HG02642 (cell line): ENCODE measurements at regions not wholly inside any gene's neighbourhood (a gene's known extent, or its start where the extent isn't known, plus 50 kb on each side); places are given as distances from the start of the nearest gene placed in this dataset.

Source experiments
- ATAC-seq: cut with Tn5 transposase; IDR thresholded peaks from one replicate; pipeline ENCODE4 v1.9.1; 2021; ENCODE audit warnings: mild to moderate bottlenecking; ENCODE audit not compliant: unreplicated experiment, poor library complexity

DNA sequence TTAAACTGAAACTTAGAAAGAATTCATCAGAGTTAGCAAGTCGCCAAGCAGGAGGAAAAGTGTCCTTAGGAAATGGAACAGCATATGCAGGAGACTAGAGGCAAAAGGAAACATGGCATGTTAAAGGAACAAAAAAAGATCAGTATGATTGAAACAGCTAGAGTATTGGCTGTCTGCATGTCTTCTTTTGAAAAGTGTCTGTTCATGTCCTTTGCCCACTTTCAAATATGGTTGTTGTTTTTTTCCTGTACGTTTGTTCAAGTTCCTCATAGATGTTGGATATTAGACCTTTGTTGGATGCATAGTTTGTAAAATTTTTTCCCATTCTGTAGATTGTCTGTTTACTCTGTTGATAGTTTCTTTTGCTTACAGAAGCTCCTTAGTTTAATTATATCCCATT, 161.6 kb downstream of the NR4A2 start:
- ATAC-seq = no peak

DNA sequence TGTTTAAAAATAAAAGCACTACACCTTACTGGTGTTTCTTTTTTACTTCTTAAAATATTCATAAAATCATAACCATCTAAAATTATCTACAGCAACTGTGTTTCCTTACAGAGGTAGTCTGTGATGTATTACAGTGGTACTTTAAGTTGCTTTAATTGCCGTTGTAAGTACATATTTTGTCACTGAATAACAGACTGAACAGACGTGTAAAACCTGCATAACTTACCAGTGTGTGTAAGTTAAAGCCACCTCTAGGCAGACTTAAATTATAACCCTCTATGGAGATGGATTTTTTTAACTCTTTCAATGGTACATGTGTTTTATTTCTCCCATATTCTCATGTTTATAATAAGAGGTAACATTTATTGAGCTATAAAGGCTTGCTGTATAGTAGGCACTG, 166.8 kb downstream of the NR4A2 start:
- ATAC-seq = no peak

DNA sequence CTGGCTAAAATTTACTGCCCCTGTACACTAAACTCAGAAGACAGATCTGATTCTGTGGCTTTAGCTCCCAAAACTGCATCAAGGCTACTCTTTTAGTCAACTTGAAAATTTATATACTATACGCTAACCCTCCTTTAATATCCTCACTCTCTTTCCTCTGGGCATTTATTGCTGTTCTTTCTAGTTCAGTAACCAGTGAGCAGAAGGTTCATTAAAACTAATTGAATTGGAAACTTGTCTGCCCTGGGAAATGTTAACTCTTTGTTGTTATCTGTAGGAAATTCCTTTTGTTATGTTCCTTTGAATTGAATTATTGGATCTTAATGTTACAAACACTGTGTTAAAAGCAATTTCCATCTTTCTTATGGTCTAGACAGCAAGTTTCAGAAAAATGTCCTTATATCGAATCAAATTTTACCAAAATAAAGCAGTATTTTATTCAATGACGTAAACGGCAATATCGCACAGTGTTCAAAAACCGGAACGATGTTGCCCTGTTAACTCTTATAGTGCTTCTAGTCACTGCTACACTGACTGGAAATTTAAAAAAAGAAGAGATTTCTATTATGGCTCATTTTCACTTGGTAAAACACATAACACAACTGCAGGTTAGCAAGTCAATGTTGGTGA, 168.3 kb downstream of the NR4A2 start:
- no peak for ATAC-seq

DNA sequence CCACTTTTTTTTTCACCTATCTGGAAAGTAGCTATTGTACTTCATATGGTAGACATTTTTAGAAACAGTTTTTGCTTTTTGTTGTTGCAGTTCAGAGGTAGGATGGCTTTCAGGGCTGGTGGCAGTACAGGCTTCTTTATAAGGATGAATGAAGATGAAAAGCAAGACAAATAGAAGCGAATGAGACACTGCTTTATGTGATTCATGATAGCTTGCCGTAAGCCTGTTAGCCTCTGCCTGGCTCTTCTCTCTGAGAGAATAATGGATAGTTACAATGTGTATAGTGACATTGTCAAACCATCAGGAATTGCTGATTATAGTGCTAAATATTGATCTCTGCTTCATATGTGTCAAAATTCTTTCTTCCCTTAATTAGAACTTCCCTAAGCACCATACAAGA, 173.7 kb downstream of the NR4A2 start:
- no peak for ATAC-seq

DNA sequence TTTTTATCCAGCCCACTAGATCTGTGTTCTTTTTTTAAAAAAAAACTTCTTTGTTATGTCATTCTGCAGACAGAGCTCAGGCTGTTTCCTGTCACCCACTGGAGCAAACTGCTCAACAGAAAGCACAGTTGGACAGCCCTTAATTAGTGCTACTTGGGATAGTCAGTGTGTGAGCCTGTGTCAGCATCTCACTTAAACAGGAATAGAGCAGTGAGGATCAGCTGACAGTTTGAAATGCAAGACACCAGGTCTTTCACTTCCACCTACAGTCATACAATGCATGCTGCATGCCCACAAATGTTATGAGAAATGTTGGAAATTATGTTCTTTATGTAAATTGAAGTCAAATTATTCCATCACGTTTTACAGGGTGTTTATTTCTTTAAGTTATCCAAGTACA, 174.9 kb downstream of the NR4A2 start:
- ATAC-seq = no peak

DNA sequence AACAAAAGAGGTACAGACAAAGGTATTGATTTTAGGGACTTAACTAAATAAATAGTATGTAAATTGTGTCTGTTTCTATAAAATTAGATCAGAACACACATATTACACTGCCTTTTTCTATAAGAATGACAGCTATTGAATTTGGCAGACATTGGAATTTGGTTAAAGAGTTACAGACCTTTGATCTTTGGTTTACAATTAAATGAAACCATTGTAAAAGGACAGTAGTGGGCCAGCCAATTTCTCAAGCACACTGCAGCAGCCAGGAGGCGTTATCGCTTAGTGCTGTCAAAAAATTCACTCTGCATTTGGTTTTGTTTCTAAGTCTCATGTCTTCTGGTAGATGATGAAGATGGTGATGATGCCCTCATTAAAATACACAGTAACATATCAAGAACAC, 175.9 kb downstream of the NR4A2 start:
- ATAC-seq = no peak

DNA sequence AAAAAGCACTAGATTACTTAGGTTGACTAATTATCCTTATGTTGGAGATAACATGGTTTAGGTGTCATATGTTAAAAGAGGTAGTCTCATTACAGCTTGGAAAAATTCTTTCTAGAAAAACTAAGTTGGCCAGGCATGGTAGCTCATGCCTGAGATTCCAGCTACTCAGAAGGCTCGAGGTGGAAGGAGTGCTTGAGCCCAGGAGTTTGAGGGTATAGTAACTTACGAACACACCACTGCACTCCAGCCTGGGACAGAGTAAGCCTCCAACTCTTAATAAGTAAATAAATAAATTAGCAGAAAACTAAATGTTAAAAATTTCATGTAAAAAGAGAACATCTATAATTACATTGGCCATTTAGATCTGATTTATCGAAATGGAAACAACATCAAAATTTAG, 177.2 kb downstream of the NR4A2 start:
- no peak for ATAC-seq

DNA sequence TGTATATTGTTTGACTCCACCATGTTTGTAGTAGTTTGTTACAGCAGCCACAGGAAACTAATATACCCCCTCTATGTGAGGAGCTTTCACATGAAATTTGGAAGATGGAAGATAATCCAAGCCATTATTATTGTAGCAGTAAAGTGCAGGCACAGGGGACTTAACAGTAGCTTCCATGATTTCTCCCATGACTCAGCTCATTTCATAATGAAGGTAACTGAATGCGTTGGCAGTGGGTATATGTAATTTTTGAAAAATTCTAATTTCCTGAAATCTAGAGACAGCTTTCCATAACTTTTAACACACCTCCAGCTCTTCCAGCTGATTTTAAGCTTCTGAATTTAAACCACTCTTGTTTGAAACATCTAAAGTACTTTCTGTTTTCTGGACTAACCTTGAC, 181.2 kb downstream of the NR4A2 start:
- ATAC-seq = no peak

DNA sequence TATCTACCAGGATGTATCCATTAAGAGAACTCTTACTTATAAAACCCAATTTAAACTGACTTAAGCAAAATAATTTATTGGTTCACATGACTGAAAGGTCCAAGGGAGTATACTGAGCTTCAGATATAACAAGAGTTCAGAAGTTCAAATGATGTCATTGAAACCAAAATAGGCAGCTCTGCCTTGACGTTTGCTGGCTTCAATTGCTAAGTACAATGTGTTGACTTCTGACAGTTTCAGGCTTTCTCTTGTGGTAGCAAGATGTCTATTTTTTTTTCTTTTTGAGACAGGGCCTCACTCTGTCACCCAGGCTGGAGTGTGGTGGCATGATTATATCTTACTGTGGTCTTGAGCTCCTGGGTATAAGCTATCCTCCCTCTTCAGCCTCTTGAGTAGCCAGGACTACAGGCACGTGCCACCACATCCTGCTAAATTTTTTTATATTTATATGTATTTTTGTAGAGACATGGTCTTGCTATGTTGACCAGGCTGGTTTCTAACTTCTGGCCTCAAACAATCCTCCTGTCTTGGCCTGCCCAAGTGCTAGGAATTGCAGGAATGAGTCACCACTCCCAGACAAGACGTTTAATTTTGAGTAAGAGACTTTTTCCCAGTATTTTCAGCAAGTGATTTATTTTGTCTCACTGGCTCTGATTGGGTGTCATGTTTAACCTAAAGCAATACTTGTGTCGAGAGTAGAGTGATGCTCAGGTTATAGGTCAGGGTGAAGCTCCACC, 184.8 kb downstream of the NR4A2 start:
- ATAC-seq = peak; percentile 74

DNA sequence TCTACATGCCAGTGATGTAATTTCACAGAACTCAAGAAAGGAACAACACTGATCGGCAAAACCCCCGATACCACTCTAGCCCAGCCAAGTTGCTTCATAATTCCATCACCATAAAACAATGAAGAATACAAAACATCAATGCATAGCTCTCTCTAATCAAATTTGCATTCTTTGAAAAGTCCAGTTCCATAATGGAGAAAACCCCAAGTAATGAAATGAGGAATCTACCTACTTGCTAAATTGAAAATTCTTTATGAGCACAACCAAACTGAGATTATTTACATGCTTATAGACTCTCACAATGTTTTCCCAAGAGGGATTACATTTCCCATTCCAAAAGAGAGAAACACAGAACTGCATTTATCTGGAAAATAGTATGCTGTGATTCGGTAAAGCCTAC, 186.5 kb downstream of the NR4A2 start:
- no peak for ATAC-seq

DNA sequence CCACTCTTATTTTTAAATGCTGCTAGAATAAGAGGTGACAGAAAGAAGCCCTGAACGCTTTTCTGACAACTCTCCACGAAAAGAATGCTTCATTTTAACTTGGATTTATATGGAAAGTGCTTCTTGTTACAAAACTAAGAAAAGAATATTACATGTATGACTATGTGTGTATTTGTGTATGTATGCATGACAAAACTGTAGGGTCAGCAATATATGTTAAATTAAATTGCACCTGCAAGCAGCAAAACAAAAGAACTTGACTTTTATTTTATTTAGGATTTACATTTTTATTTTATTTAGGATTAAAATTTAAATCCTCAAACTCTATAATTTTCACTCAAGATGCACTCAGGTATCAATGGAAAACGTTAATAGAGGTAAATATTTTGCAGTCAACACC, 187.1 kb downstream of the NR4A2 start:
- no peak for ATAC-seq

DNA sequence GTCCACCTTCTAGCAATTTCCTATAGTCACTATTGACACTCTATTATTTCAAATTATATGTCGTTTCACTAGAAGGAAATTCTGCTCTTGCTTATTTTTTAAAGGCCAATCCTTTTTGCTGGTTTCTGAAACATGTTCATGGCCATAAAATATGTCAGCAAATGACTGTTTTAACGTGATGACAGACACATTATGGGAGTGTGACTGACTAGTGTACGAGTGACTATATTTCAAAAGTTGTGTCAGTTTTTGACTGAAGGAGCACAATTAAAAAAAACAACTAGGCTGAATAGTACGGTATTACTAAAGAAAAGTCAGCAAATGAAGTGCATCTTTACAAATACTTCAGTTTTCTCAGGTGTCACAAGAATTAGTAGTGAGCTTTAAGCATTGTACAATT, 196.0 kb downstream of the NR4A2 start:
- ATAC-seq = no peak

DNA sequence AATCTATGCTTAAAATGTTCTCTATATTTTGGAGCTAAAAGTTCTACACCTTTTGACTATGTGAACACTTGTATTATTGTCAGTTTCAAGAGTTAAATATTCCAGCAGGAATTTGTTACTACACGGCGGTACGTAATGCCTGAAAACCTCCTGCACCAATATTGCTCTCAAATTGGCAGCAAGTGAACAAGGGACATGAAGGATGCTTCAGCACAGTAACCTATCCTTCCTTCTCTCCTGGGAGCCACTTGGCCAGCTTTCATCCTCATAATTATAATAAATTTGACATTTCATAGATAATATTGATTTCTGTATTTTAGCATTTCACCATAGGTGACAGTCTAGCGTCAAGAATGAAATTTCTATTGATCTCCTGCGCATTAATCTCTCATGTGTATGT, 197.6 kb downstream of the NR4A2 start:
- no peak for ATAC-seq

DNA sequence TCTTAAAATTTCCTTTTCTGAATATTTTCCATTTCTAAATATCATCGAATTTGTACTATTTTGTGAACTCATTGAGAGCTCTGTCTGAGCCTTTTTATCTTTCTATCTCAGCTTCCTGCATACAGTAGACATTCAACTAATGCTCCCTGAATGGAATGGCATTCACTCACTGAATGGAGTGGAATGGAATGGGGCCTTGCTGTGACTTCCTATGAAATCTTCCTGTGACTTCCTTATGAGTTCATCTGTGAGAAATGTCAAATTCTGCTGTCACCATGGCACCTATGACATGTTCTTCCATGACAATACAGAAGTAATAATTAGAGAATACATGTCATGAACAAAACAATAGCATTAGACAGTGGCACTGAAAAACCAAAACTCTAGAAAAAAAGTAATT, 199.6 kb downstream of the NR4A2 start:
- ATAC-seq = no peak

DNA sequence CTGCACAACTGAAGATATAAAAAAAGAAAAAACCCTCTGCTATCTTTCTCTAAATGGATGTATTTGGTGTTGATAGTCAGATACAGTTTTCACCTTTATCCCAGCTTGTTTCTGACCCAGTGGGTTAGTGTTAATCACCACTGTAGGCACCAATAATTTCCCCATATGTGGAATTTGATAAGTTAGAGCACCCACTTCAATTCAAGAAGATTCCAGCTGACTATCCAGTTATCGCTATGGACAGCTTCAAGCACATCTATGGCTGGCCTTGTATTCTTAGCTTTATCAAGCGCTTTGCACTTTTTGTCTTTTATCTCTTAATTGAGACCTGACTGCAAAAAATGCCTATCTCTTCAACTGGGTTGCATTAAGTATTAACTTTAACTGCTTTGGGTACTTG, 200.4 kb downstream of the NR4A2 start:
- no peak for ATAC-seq

DNA sequence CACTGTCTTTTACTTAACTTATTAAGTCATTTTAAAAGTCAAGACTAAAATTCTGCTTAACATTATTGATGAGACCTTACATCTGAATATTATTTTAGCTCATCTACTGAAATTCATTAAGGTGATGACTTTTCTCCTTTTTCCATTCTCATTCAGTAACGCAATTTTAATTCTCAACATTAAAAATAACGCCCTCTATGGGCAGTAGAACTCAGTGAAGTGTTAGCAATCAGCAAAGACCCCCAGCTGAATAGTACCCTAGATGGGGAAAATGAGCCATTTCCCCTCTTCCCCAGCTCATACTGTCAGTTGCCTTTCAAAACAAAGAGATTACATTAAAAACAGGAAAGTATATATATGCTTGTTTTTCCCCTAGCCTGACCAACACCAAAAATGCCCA, 203.3 kb downstream of the NR4A2 start:
- no peak for ATAC-seq

DNA sequence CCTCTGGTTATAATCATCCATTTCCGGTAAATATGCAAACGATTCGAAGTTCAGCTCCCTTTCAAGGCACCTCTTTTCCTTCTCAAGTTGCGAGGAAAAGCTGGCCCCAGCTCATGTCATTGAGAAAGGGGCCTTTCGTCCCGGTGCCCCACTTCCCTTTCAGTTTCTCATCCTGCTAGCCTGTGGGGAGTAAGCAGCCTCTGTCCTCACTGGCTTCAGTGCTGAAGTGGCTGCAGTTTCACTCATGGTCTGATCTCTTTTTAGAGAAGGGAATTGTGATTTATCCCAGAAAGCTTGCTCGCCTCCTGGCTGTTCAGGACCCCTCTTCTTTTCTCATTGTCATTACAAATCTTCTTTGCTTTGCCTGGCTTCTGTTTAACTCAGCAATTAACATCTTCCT, 207.5 kb downstream of the NR4A2 start:
- no peak for ATAC-seq

DNA sequence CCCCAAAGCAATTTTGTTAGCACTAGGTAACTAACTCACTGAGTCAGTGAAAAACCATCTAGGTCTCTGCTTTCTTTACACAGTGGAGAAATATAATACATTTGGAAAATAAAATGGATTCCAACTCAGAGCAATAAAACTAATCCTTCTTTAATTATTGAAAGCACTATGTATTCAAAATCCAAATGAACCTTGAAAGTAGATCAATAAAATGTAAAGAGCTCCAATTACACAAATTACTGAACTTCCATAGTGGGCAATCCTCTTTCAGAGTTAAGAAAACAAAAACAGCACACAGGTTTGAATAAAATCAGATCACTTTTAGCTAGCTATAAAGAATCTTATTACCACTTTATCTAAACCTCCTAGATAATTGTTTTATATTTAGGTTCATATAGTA, 208.1 kb downstream of the NR4A2 start:
- no peak for ATAC-seq

DNA sequence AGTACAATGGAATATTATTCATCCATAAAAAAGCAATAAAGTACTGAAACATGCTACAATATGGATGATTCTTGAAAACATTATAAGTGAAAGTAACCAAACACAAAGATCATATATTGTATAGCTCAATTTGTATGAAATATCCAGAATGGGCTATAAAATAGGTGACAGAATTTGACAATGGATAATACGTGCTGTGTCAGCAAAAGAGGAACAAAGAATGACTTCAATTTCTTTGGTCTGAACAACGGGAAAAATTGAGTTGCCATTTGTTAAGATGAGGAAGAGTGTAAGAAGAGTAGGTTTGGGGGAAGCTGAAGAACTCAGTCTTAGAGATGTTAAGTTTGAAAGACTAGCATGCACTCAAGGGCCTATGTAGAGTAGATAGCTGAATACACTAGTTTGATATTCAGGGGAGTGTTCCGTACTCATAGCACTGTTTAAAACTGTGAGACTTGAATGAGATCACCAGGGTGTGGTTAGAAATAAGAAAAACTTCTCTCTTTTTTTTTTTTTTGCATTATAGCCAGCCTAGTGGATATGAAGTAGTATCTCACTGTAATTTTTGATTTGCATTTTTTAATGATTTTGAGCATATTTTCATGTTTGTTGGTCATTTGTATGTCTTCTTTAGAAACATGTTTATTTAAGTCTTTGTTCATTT, 213.6 kb downstream of the NR4A2 start:
- ATAC-seq = no peak

DNA sequence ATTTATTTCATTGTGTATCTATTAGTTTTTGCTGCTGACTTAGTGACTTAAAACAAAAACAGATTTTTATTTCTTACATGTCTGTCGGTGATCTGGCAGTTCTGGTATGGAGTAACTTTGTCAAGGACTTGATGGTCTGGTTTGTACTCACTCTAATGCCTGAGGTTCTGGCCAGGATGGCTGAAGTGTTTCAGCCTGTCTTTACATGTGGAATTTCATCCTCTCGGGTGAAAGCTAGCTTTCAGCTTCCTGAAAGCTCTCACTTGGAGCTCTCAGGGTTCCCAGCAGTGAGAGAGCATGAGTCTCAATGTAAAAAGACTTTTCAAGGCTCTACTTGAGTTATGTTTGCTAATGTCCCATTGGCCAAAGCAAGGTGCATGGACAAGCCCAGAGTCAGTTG, 216.4 kb downstream of the NR4A2 start:
- no peak for ATAC-seq

DNA sequence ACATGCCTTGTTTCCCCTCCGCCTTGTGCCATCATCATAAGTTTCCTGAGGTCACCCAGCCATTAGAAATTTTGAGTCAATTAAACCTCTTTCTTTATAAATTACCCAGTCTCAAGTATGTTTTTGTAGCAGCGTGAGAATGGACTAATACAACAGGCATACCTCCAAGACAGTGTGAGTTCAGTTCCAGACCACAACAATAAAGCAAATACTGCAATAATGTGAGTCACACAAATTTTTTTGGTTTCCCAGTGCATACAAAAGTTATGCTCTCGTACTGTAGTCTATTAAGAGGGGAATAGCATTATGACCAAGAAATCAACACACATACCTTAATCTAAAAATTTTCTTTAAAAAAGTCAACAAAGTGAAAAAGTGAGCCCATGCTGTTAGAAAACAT, 217.2 kb downstream of the NR4A2 start:
- no peak for ATAC-seq

DNA sequence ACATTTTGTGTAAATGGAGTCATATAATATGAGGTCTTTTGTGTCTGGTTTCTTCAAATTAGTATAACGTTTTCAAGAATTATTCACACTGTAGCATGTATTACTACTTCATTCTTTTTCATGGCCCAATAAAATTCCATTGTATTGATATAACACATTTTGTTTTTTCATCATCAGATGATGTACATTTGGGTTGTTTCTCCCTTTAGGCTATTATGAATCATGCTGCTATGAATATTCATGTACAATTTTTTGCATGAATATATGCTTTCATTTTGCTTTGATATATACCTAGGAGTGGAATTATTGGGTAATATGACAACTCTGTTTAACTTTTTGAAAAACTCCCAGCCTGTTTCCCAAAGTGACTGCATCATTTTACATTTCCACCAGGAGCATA, 220.2 kb downstream of the NR4A2 start:
- no peak for ATAC-seq
